MG63 (cell line): ENCODE measurements at regions not wholly inside any gene's neighbourhood (a gene's known extent, or its start where the extent isn't known, plus 50 kb on each side); places are given as distances from the start of the nearest gene placed in this dataset.

Experiments used
- DNase-seq: peaks from one replicate; pipeline ENCODE4 v3.0.0-alpha.2; 2020
- H3K27me3 ChIP-seq: fragments of 250-450 bp; sonication (Bioruptor Pico); 2 replicates; pipeline ENCODE4 v1.5.1; 2020; ENCODE audit warnings: mild to moderate bottlenecking, moderate library complexity
- H3K36me3 ChIP-seq: fragments of 250-450 bp; sonication (Bioruptor Pico); 2 replicates; pipeline ENCODE4 v1.5.1; 2020; ENCODE audit warnings: mild to moderate bottlenecking, moderate library complexity
- H3K4me3 ChIP-seq: fragments of 250-450 bp; sonication (Bioruptor Pico); 2 replicates; pipeline ENCODE4 v1.5.1; 2020; ENCODE audit warnings: mild to moderate bottlenecking, moderate library complexity
- H3K9me3 ChIP-seq: fragments of 250-450 bp; sonication (Bioruptor Pico); 2 replicates; pipeline ENCODE4 v1.5.1; 2020; ENCODE audit warnings: mild to moderate bottlenecking, moderate library complexity

DNA sequence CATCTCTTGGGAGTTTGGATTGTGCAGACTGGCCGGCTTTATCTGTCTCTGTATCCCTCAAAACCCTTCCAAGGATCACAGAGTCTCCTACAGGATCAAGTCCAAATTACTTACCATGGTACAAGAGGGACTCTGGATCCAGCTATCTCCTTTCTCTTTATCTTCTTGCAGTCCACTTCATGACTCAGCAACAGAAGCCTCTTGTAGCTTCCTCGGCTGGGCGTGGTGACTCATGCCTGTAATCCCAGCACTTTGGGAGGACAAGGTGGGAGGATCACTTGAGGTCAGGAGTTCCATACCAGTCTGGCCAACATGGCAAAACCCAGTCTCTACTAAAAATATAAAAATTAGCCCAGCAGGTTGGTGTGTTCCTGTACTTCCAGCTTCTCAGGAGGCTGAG lies 189.7 kb downstream of the BCAT1 start:
- DNase-seq: peak; percentile 72
- H3K36me3 ChIP-seq: no peaks in the 10 kb centered on the region

DNA sequence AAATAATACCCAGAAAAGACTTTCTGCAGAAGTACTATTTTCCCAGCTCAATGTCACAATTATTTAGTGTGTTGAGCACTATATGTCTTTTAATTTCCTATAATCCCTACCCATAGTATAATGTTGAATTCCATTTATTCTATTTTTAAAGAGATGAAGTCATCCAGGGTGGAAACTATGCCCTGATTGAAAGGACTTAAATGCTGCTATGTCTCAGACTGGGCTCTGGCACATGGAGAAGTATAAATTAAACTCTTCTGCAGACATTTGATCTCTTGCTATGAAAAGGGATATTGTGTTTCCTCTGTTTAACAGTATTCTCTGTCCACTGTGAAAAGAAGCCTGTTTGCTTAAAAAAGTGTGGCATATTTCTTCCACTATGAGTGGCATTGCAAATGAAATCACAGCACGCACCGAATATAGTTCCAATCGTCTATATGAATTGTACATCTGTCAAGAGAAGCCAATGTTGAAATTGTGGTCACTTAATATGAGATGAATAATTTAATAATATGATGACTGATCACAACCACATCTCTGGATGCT lies 192.3 kb downstream of the BCAT1 start:
- H3K36me3 ChIP-seq: no peaks in the 10 kb centered on the region
- no peak for DNase-seq

More for the DNA sequence above, 189.7 kb downstream of the BCAT1 start:
- Histone ChIP-seq H3K4me3 (no peak overlapping the region), H3K27me3 (no peaks in the 10 kb centered on the region), H3K9me3 (no peaks in the 10 kb centered on the region)

GRCh38 chr12:24754690-24755638 lies 193.9 kb downstream of the BCAT1 start:
- Histone ChIP-seq H3K9me3 (no peaks in the 10 kb centered on the region), H3K4me3 (no peak overlapping the region), H3K27me3 (no peaks in the 10 kb centered on the region), H3K36me3 (no peaks in the 10 kb centered on the region)
- peak; percentile 4 for DNase-seq

More for the DNA sequence above, 192.3 kb downstream of the BCAT1 start:
- no peaks in the 10 kb centered on the region for H3K9me3 ChIP-seq
- no peaks in the 10 kb centered on the region for H3K27me3 ChIP-seq
- H3K4me3 ChIP-seq: no peak overlapping the region

DNA sequence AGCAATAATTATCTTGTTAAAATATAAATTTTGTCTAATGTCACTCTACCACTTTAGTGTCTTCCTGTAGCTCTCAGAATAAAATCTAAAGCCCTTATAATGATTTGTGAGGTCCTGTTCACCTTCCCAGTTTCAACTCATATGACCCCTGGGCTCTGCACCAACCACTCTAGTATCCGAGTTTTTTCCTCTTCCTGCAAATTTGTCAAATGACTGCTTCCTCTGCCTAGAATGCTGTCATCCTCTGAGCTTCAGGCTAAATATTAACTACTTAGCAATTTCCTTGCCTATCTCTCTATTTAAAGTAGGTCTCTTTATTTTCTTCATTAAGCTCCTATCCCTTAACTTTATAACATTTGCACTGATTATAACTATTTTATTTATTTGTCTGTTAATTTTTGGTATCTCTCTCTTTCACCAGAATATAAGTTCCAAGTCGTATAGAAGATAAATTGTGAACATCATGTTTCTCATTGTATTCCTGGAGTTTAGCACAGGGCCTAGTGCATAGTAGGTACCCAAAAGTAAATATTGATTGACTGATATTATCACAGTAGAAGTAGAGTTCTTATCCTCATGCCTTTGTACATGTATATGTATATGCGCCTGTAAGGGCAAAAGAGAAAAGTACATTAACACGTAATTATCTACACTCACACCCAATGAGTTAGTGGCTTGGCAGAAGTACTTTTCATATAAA lies 196.0 kb downstream of the BCAT1 start:
- H3K36me3 ChIP-seq: no peaks in the 10 kb centered on the region
- H3K27me3 ChIP-seq: no peaks in the 10 kb centered on the region
- H3K4me3 ChIP-seq: no peak overlapping the region
- H3K9me3 ChIP-seq: no peaks in the 10 kb centered on the region
- DNase-seq: no peak

DNA sequence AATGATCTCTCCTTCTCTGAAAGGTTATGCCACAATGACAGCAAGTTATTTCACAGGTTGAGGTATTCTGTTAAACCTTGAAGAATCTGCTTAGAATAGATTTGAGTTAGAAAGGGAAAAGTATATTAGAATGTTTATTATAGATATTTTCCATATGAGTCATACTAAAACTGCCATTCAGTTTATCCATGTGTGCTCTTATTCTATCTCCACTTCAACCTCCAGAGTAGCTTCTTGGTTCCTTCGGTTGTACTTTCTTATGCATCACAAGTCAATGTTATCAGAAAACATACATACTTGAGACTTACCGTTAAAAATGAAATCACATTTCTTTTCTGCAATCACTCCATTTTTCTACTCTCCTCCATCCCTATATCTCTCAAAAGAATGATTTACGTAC lies 197.7 kb downstream of the BCAT1 start:
- DNase-seq: no peak
- H3K9me3 ChIP-seq: no peaks in the 10 kb centered on the region

DNA sequence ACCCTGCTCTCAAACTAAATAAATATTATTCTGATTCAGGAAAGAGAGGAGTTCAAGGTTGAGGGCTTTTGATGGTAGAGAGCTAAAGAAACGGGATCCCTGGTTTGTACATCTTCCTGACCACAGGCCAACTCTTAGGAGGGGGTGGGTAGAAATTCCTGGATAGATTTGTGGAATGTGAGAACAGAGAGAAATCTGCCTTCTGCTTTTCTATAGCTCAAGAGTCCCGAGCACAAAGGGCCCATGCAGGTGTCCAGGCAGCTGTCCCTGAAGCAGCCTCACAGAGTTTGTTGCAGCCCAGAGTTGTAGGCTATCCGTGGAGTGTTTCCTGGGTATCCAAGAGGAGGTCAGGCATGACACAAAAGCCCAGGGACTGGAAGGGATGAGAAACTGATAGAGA lies 198.6 kb downstream of the BCAT1 start:
- H3K36me3 ChIP-seq: no peaks in the 10 kb centered on the region
- no peaks in the 10 kb centered on the region for H3K9me3 ChIP-seq
- no peak overlapping the region for H3K4me3 ChIP-seq
- DNase-seq: no peak
- no peaks in the 10 kb centered on the region for H3K27me3 ChIP-seq

More for the DNA sequence above, 197.7 kb downstream of the BCAT1 start:
- H3K36me3 ChIP-seq: no peaks in the 10 kb centered on the region
- H3K4me3 ChIP-seq: no peak overlapping the region
- no peaks in the 10 kb centered on the region for H3K27me3 ChIP-seq

DNA sequence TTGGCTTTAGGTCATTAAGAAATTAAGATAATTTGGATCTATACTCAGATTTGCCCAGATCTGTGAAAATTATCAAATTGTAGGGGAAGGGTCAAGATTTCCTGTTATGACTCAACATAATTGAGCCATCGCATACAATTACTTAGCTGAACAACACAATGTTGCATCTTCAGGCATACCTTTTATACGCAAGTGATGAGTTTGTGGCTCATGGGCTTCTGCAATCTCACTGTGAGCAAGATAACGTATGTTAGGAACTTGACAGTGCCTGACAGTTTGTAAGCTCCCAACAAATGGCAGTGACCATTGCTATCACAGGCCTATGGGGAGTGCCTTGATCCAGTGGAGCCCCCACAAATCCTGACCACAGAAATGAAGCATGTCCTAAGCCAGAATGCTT lies 199.7 kb downstream of the BCAT1 start:
- Histone ChIP-seq H3K4me3 (no peak overlapping the region), H3K27me3 (no peaks in the 10 kb centered on the region), H3K9me3 (no peaks in the 10 kb centered on the region), H3K36me3 (no peaks in the 10 kb centered on the region)
- DNase-seq: no peak

GRCh38 chr12:24748326-24748725 lies 200.6 kb downstream of the BCAT1 start:
- Histone ChIP-seq H3K36me3 (no peaks in the 10 kb centered on the region), H3K9me3 (no peaks in the 10 kb centered on the region), H3K27me3 (no peaks in the 10 kb centered on the region), H3K4me3 (no peak overlapping the region)
- no peak for DNase-seq

- H3K4me3 ChIP-seq: no peak overlapping the region
- H3K9me3 ChIP-seq: no peaks in the 10 kb centered on the region
- H3K27me3 ChIP-seq: no peaks in the 10 kb centered on the region
- no peaks in the 10 kb centered on the region for H3K36me3 ChIP-seq
- DNase-seq: no peak
These were observed 202.0 kb downstream of the BCAT1 start for GRCh38 chr12:24746864-24747263.

- no peaks in the 10 kb centered on the region for H3K27me3 ChIP-seq
- no peaks in the 10 kb centered on the region for H3K36me3 ChIP-seq
- no peak overlapping the region for H3K4me3 ChIP-seq
These were observed 202.8 kb downstream of the BCAT1 start for GRCh38 chr12:24746006-24746671.

DNA sequence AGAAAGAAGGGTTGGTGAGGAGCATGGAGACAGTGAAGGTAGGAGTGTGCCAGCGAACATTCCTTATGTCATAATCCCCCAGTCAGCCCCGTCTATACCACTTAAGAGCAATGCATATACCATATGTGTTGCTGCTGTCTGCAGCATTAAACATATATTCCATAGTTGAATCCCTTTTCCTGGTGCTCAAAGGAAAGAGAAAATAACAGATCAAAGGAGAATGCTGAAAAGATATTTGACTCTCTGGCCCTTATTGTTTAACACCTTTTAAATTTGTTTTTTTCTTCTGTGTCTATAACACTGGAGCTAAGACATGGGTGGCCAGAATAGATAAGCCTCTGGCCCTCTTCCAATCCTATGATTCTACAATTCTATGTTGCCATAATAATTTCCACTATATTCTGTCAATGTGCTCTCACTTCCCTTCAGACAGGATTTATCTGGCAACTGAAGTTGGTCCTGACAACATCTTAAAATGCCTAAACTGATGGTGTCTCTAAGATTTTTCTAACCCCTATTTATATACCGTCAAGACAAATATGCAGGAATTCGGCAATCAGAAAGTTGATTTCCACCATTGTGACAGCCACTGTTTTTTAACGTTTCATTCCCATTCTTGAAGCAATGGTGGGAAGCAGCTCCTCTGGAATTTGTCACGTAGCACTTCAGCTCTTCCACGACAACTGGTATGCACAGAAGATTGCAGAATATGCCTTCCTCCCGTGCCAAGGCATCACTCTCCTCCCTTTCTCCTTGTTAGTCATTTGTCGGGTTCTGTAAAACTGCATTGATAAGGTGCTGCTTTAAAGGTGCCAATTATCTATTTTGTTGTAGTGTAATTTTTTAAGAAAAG lies 204.7 kb downstream of the BCAT1 start:
- no peak for DNase-seq
- H3K4me3 ChIP-seq: no peak overlapping the region
- H3K9me3 ChIP-seq: no peaks in the 10 kb centered on the region
- no peaks in the 10 kb centered on the region for H3K27me3 ChIP-seq
- no peaks in the 10 kb centered on the region for H3K36me3 ChIP-seq

More at GRCh38 chr12:24746006-24746671, 202.8 kb downstream of the BCAT1 start:
- H3K9me3 ChIP-seq: no peaks in the 10 kb centered on the region
- DNase-seq: no peak

DNA sequence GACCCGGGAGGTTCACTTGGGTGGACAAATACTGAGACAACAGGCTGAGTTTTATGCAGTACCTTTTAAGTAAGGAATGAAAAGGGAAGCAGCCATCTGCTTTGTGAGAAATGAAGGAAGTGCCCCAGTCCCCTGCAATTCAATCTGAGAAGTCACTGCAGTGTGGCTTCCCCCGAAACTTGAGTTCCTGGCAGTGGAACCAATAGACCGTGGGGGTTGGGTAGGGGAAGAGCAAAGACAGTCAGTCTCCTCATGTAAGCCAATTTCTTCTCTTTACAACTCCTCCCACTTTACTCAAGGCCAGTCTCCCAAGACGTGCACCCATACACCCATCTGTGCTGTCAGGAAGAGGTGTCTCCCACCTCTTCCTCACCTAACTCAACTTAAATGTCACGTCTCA lies 206.5 kb downstream of the BCAT1 start:
- H3K9me3 ChIP-seq: no peaks in the 10 kb centered on the region
- no peaks in the 10 kb centered on the region for H3K36me3 ChIP-seq
- no peak overlapping the region for H3K4me3 ChIP-seq
- no peaks in the 10 kb centered on the region for H3K27me3 ChIP-seq
- no peak for DNase-seq

- H3K27me3 ChIP-seq: no peaks in the 10 kb centered on the region
- no peaks in the 10 kb centered on the region for H3K9me3 ChIP-seq
- no peaks in the 10 kb centered on the region for H3K36me3 ChIP-seq
- no peak for DNase-seq
- H3K4me3 ChIP-seq: no peak overlapping the region
These were observed 207.7 kb downstream of the BCAT1 start for GRCh38 chr12:24741216-24741615.

DNA sequence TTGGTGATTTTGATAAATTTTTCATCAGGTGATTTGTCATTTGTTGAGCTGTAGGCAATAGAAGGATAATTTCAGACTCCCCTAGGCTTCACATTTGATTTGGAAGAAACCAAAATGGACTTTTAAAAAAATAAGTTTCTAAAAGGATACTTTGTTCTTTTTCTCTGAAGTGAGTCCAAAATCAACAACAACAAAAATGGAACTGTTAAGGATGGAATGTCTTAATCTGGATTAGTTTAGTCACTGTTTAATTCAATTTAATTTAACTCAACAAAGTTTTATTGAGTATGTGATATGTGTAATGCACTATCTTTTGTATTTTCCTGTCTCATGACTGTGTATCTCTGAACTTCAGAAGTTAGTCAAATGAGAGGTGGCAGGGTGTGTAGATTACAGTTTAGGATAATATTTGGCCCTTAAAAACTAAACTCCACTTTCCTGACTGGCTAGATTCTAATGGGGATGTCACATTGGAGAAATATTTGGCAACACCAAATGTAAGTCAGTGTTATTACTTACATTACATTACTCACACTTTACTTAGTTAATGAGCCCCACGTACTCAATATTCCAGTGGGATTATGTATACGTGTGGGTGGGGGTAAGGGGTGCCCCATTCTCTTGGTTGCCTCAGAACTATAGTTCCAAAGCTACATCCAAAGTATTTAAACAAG lies 209.7 kb downstream of the BCAT1 start:
- H3K9me3 ChIP-seq: no peaks in the 10 kb centered on the region
- H3K36me3 ChIP-seq: no peaks in the 10 kb centered on the region
- H3K27me3 ChIP-seq: no peaks in the 10 kb centered on the region
- DNase-seq: no peak
- no peak overlapping the region for H3K4me3 ChIP-seq

DNA sequence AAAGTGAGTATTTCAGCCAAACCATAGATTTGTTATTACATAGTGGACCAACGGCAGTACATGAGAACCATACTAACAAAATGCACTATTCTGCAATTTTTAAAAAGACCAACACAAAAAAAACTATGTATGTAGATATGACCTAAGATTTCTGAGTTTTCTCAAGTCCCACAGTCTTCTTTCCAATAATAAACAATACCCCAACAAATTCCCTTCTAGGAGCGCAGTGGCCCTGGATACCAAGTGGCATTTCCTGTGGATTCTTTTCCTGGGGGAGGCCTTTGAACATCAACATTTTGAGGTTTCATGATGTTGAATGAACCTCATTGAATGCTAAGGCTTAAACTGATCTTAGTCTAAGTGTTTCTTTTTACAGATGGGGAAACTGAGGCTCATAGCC lies 210.5 kb downstream of the BCAT1 start:
- Histone ChIP-seq H3K4me3 (no peak overlapping the region), H3K9me3 (no peaks in the 10 kb centered on the region), H3K27me3 (no peaks in the 10 kb centered on the region), H3K36me3 (no peaks in the 10 kb centered on the region)
- DNase-seq: no peak

- Histone ChIP-seq H3K4me3 (no peak overlapping the region), H3K9me3 (no peaks in the 10 kb centered on the region), H3K36me3 (no peaks in the 10 kb centered on the region), H3K27me3 (no peaks in the 10 kb centered on the region)
- DNase-seq: no peak
These were observed 217.3 kb downstream of the BCAT1 start for GRCh38 chr12:24731596-24731995.
